HG02610 (cell line): ENCODE measurements at regions not wholly inside any gene's neighbourhood (a gene's known extent, or its start where the extent isn't known, plus 50 kb on each side); places are given as distances from the start of the nearest gene placed in this dataset.
"Not testable (repeated sequence)": the region's sequence is repeated elsewhere in the genome, so short reads cannot be mapped to it uniquely, and the experiment has no call there.

ENCODE experiments used
- ATAC-seq: cut with Tn5 transposase; IDR thresholded peaks from one replicate; pipeline ENCODE4 v1.9.1; 2021; ENCODE audit warnings: mild to moderate bottlenecking, moderate library complexity; ENCODE audit not compliant: unreplicated experiment

DNA sequence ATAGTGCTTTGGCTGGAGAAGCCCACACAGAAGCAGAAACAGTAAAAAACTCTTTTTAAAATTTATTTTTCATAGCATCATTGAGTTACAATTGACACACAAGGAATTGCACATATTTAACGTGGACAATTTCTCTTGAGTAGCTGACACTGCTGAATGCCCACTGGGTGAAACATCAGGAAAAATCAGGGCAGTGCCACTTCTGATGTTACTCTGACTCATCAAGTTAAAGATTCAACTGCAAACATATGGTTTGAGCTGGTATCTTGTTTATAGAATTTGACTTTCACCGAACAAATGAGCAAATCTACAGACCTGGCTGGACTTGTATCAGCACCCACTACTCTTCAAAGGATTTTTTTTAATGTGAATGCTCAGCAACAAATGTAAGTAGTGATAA lies 66.3 kb upstream of the CTSV start:
- ATAC-seq = not testable (repeated sequence)

- ATAC-seq = not testable (repeated sequence)
Observed at GRCh38 chr9:97103613-97104383, 64.9 kb upstream of the CTSV start.

DNA sequence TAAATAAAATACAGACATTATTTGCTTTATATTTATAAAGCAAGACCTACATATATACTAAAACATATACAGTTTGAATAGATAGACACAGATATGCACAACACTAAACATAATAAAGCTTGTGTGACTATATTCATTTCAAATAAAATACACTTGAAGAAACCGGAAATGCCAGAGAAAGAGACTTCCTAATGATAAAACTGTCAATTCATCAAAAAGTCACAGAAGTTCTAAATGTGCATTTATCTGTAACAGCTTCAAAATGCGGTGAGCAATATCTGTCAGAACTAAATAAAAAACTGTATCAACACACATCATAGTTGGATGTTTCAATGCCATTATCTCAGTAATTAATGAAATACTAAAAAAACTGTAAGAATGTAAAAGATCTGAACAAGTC lies 60.6 kb upstream of the CTSV start:
- not testable (repeated sequence) for ATAC-seq

- no peak for ATAC-seq
Observed at GRCh38 chr9:97096793-97097192, 57.9 kb upstream of the CTSV start.

DNA sequence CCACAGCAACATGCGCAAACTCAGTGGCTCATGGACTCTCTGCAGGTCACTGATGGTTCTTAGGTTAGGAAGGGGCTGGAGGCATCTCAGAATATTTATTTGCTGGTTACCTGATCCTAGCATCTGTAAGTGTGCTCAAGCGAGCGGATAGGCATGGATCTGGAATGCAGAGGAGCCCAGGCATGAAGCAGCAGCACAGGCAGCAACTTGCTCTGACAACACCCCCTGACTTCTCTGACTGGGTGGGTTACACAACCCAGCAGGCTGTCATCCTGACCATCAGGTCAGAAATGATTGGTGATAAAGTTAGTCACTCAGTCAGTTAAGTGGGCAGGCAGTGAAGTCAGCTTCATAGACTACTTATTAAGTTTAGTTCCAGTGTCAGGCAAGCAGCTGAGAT lies 50.4 kb upstream of the CTSV start:
- not testable (repeated sequence) for ATAC-seq
